Lung (tissue), 11 donors: ENCODE measurements at regions not wholly inside any gene's neighbourhood (a gene's known extent, or its start where the extent isn't known, plus 50 kb on each side); places are given as distances from the start of the nearest gene placed in this dataset.
A peak's percentile ranks its signal among the peaks of the same experiment; 100 is the strongest.

ENCODE experiments used
- ATAC-seq: fragments of 200-7000 bp; cut with Tn5 transposase; one replicate; pipeline ENCODE4 v1.9.1; 2020; ENCODE audit warnings: moderate number of reproducible peaks; ENCODE audit not compliant: insufficient read depth, low FRiP score
- DNase-seq, 3 donors: peaks; one replicate each; pipeline ENCODE4 v3.0.0-alpha.2; 2013 to 2017
- H3K27ac ChIP-seq, 2 donors: one replicate each; pipeline ENCODE4 v1.5.1; 2013; ENCODE audit warnings: mild to moderate bottlenecking in 2 of 2, moderate library complexity in 2 of 2, control low read depth in 1 of 2, inconsistent platforms in 1 of 2, low read depth in 1 of 2, low read length in 1 of 2
- H3K27me3 ChIP-seq, 3 donors: one replicate each; pipeline ENCODE4 v1.5.1; 2013; ENCODE audit warnings: low read length in 2 of 3; ENCODE audit not compliant: control insufficient read depth in 3 of 3, insufficient read depth in 3 of 3
- H3K36me3 ChIP-seq, 4 donors: one replicate each; pipeline ENCODE4 v1.5.1; 2013; ENCODE audit warnings: low read length in 4 of 4, mild to moderate bottlenecking in 1 of 4, moderate library complexity in 1 of 4; ENCODE audit not compliant: control insufficient read depth in 4 of 4, insufficient read depth in 4 of 4
- H3K4me1 ChIP-seq, 5 donors: one replicate each; pipeline ENCODE4 v1.5.1; 2013; ENCODE audit warnings: low read length in 5 of 5, mild to moderate bottlenecking in 2 of 5, moderate library complexity in 1 of 5; ENCODE audit not compliant: control insufficient read depth in 5 of 5, insufficient read depth in 5 of 5
- H3K4me3 ChIP-seq: one replicate; pipeline ENCODE4 v1.5.1; 2013; ENCODE audit warnings: mild to moderate bottlenecking, control low read depth, moderate library complexity
- H3K9ac ChIP-seq, 2 donors: one replicate each; pipeline ENCODE4 v1.5.1; 2013; ENCODE audit warnings: low read length in 2 of 2, control low read depth in 1 of 2; ENCODE audit not compliant: insufficient read depth in 1 of 2
- H3K9me3 ChIP-seq, 4 donors: one replicate each; pipeline ENCODE4 v1.5.1; 2013; ENCODE audit warnings: low read length in 3 of 4, mild to moderate bottlenecking in 1 of 4, moderate library complexity in 1 of 4; ENCODE audit not compliant: control insufficient read depth in 4 of 4, insufficient read depth in 3 of 4
- WGBS, 2 donors: extraction: QIAGEN DNeasy Blood & Tissue Kit; methylation state at CpG; one replicate each; pipeline ENCODE4 v1.1.7; 2013; 5-methylcytosine and 5-hydroxymethylcytosine counted together
- TF ChIP-seq, protein P1 (sequence below): IDR thresholded peaks from 2 replicates; pipeline ENCODE4 v1.5.1; 2012; ENCODE audit warnings: mild to moderate bottlenecking; ENCODE audit errors: control extremely low read depth, extremely low read depth
- donor health status: control.
- donor health status: control.
- donor health status: Bipolar disorder and iron deficiency.
- donor health status: healthy.
- donor health status: DM: yes; HTN: yes; CAD: no.

DNA sequence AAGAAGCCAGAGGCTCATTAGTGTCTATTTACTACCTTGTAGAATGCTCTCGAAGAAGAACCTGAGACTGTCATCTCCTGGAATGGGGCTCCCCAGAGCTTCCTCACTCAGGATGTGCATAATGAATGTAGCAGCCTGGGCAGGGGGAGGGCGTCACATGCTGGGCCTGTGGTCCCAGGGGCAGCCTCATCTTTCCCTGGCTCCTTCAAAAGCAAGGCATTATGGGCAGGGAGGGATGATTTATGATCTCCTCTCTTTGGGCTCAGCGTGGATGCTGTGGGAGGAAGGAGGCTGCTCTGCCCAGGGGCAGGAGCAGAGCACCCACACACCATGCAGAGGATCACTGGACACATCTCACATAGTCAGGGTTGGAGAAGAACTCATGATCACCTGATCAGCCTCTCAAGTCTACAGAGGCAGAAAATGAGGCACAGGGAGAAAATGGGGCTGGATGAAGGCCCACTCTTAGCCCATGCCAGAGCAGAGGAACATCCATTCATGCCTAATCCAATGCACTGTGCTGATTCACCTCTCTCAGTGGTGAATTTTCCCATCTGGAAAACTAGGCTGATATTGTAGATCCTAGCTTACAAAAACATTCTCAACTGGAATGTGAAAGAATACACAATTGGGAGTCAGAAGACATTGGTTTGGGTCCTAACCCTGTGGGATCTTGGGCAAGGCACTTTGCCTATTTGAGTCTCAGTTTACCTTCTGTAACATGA, 173.7 kb downstream of the CARTPT start:
- ATAC-seq (no peak), DNase-seq (no peak)
- 69 to 80% methylated on average over 3 of the region's 3 CpGs for WGBS, 2 donors
- Histone ChIP-seq H3K4me1 (peaks cover 0 to 7% (median 0%) of the 10 kb centered on the region in 5 donors), H3K27me3 (no peaks in the 10 kb centered on the region), H3K27ac (peak overlapping the region in 1 of 2 donors; percentile 69), H3K36me3 (no peaks in the 10 kb centered on the region), H3K9me3 (peaks cover 0 to 7% (median 0%) of the 10 kb centered on the region in 4 donors), H3K9ac (no peak overlapping the region), H3K4me3 (no peak overlapping the region)
- TF ChIP-seq, protein P1, sequence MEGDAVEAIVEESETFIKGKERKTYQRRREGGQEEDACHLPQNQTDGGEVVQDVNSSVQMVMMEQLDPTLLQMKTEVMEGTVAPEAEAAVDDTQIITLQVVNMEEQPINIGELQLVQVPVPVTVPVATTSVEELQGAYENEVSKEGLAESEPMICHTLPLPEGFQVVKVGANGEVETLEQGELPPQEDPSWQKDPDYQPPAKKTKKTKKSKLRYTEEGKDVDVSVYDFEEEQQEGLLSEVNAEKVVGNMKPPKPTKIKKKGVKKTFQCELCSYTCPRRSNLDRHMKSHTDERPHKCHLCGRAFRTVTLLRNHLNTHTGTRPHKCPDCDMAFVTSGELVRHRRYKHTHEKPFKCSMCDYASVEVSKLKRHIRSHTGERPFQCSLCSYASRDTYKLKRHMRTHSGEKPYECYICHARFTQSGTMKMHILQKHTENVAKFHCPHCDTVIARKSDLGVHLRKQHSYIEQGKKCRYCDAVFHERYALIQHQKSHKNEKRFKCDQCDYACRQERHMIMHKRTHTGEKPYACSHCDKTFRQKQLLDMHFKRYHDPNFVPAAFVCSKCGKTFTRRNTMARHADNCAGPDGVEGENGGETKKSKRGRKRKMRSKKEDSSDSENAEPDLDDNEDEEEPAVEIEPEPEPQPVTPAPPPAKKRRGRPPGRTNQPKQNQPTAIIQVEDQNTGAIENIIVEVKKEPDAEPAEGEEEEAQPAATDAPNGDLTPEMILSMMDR, result no peak

DNA sequence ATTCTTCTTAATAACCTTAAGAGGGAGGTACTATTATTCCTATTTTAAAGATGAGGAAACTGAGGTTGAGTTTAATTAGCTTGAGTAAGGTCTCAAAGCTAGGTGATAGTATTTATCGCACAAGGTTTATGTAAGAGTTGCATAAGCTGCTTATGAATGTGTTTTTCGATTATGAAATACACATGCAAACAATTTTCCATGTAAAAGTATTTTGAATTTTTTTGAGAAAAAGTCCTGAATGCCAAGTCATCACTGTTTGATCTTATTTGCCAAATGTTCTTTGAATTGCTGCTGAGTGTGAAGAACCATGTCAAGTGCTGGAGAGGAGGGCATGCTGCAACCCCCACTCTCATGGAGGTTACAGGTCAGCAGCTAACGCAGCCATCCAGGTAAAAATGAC, 174.4 kb downstream of the CARTPT start:
- no peaks in the 10 kb centered on the region for H3K27me3 ChIP-seq
- H3K36me3 ChIP-seq, result no peaks in the 10 kb centered on the region
- no peak for DNase-seq
- H3K27ac ChIP-seq, result no peak overlapping the region
- no peak overlapping the region for H3K4me3 ChIP-seq
- H3K9ac ChIP-seq, result no peak overlapping the region
- peaks cover 0 to 7% (median 0%) of the 10 kb centered on the region in 5 donors for H3K4me1 ChIP-seq
- peaks cover 0 to 7% (median 0%) of the 10 kb centered on the region in 4 donors for H3K9me3 ChIP-seq
- ATAC-seq, result no peak
- 67 to 77% methylated on average over 3 of the region's 3 CpGs for WGBS, 2 donors
- TF ChIP-seq, protein P1, result no peak

DNA sequence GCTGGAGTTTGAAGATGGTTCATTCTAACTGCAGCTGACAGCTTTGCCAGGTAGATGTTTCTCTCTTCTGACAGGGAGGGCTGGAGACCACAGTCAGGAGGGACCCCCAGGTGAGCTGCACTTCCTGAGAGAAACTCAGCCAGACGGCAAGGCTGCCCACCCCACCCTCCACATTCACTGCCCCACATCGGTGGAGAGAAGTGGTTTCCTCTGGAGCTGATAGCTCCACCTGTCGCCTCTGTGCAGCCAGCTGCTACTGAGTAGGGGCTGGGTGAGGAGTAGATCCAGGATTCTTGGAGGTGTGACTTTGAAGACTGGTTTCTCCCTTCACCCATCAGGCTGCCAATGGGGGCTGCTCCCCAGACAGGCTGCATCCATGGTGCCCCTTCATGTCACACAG, 175.0 kb downstream of the CARTPT start:
- WGBS, 2 donors, result 46 to 71% methylated on average over 3 of the region's 3 CpGs
- Histone ChIP-seq H3K27me3 (no peaks in the 10 kb centered on the region), H3K9me3 (peaks cover 0 to 7% (median 0%) of the 10 kb centered on the region in 4 donors), H3K27ac (no peak overlapping the region), H3K36me3 (no peaks in the 10 kb centered on the region), H3K9ac (no peak overlapping the region), H3K4me3 (no peak overlapping the region), H3K4me1 (peaks cover 0 to 7% (median 0%) of the 10 kb centered on the region in 5 donors)
- TF ChIP-seq, protein P1, result no peak
- DNase-seq (no peak), ATAC-seq (no peak)
